Stomach (tissue), 8 donors: ENCODE measurements at regions not wholly inside any gene's neighbourhood (a gene's known extent, or its start where the extent isn't known, plus 50 kb on each side); places are given as distances from the start of the nearest gene placed in this dataset.
A peak's percentile ranks its signal among the peaks of the same experiment; 100 is the strongest.

Source experiments
- DNase-seq, 2 donors: peaks; one replicate each; pipeline versions ENCODE4 v3.0.0 to v3.0.0-alpha.2; 2013 to 2019
- H3K27ac ChIP-seq, 5 donors: fragments of 200-600 bp in 4 of 5; sonication (generic) in 4 of 5; one replicate each; pipeline ENCODE4 v1.5.1; 2013 to 2019; ENCODE audit warnings: mild to moderate bottlenecking in 1 of 5, moderate library complexity in 1 of 5
- H3K27me3 ChIP-seq, 3 donors: fragments of 200-600 bp; sonication (generic); one replicate each; pipeline ENCODE4 v1.5.1; 2017 to 2019; ENCODE audit warnings: mixed run types in 1 of 3
- H3K36me3 ChIP-seq, 4 donors: fragments of 200-600 bp; sonication (generic); 1 replicate in 3 of 4; 2 replicates in 1 of 4; pipeline ENCODE4 v1.5.1; 2016 to 2019
- H3K4me1 ChIP-seq, 4 donors: fragments of 200-600 bp; sonication (generic); one replicate each; pipeline ENCODE4 v1.5.1; 2016 to 2019
- H3K4me3 ChIP-seq, 4 donors: fragments of 200-600 bp; sonication (generic) in 3 of 4; one replicate each; pipeline ENCODE4 v1.5.1; 2016 to 2019; ENCODE audit warnings: mild to moderate bottlenecking in 1 of 4
- H3K9me3 ChIP-seq, 4 donors: fragments of 200-600 bp; sonication (generic); one replicate each; pipeline ENCODE4 v1.5.1; 2016 to 2019
- EP300 ChIP-seq: sonication (generic); formaldehyde crosslinking; IDR thresholded peaks from one replicate; pipeline ENCODE4 v1.6.1; 2017; ENCODE audit warnings: antibody characterized with exemption
- POLR2A ChIP-seq, 4 donors: fragments of 450-650 bp; IDR thresholded peaks; one replicate each; pipeline ENCODE4 v1.6.1; 2016; ENCODE audit warnings: antibody characterized with exemption in 4 of 4, control low read depth in 2 of 4, mild to moderate bottlenecking in 1 of 4, moderate library complexity in 1 of 4
- POLR2AphosphoS5 ChIP-seq, 3 donors: sonication (generic); formaldehyde crosslinking; IDR thresholded peaks; one replicate each; pipeline ENCODE4 v1.6.1; 2016; ENCODE audit warnings: antibody characterized with exemption in 3 of 3
- WGBS, 5 donors: extraction: QIAGEN DNeasy Blood & Tissue Kit in 3 of 5; methylation state at CpG; one replicate each; pipeline versions ENCODE4 v1.1.5 to v1.1.7; 2013 to 2018; 5-methylcytosine and 5-hydroxymethylcytosine counted together
- intact Hi-C: fragments of 100-400 bp; cut with DNase I; formaldehyde crosslinking; loops from one replicate; pipeline ENCODE4 v1.15.1; 2023; ENCODE audit warnings: low total_unique reads
- TF ChIP-seq, protein P1 (sequence below), 7 experiments: fragments of 450-650 bp in 4 of 7; fragments of 200-600 bp in 3 of 7; sonication (generic) in 3 of 7; IDR thresholded peaks; one replicate each; pipeline ENCODE4 v1.5.1; 2016 to 2019; ENCODE audit warnings: antibody characterized with exemption in 7 of 7, control low read depth in 2 of 7, mild to moderate bottlenecking in 1 of 7
- donor health status: healthy with polysubstance abuse.
- donor health status: Bipolar disorder and iron deficiency.
- donor health status: healthy.

- Histone ChIP-seq H3K36me3 (no peaks in the 10 kb centered on the region), H3K27me3 (no peaks in the 10 kb centered on the region), H3K4me1 (peaks cover 0 to 10% (median 4%) of the 10 kb centered on the region in 4 donors), H3K27ac (no peak overlapping the region), H3K4me3 (no peak overlapping the region), H3K9me3 (peaks cover 0 to 12% (median 0%) of the 10 kb centered on the region in 4 donors)
- WGBS, 5 donors: 47 to 78% (median 59%) methylated on average over 2 of the region's 2 CpGs
- intact Hi-C loops: no loop called here
- DNase-seq: no peak
- TF ChIP-seq POLR2A (IDR thresholded peaks at IDR 0.05) (no peak), EP300 (no peak), POLR2AphosphoS5 (IDR thresholded peaks at IDR 0.05) (no peak)
- TF ChIP-seq, protein P1, sequence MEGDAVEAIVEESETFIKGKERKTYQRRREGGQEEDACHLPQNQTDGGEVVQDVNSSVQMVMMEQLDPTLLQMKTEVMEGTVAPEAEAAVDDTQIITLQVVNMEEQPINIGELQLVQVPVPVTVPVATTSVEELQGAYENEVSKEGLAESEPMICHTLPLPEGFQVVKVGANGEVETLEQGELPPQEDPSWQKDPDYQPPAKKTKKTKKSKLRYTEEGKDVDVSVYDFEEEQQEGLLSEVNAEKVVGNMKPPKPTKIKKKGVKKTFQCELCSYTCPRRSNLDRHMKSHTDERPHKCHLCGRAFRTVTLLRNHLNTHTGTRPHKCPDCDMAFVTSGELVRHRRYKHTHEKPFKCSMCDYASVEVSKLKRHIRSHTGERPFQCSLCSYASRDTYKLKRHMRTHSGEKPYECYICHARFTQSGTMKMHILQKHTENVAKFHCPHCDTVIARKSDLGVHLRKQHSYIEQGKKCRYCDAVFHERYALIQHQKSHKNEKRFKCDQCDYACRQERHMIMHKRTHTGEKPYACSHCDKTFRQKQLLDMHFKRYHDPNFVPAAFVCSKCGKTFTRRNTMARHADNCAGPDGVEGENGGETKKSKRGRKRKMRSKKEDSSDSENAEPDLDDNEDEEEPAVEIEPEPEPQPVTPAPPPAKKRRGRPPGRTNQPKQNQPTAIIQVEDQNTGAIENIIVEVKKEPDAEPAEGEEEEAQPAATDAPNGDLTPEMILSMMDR (IDR thresholded peaks at IDR 0.05): no peak
These were observed 439.8 kb downstream of the SH3GL2 start for GRCh38 chr9:18018661-18019060.

- no peak for TF ChIP-seq POLR2AphosphoS5 (IDR thresholded peaks at IDR 0.05)
- TF ChIP-seq POLR2A (IDR thresholded peaks at IDR 0.05): no peak
- TF ChIP-seq, protein P1 (IDR thresholded peaks at IDR 0.05): no peak
- TF ChIP-seq EP300: no peak
- Histone ChIP-seq H3K27me3 (no peaks in the 10 kb centered on the region), H3K4me3 (no peak overlapping the region), H3K27ac (no peak overlapping the region), H3K9me3 (peaks cover 0 to 12% (median 0%) of the 10 kb centered on the region in 4 donors), H3K36me3 (no peaks in the 10 kb centered on the region), H3K4me1 (peaks cover 0 to 10% (median 4%) of the 10 kb centered on the region in 4 donors)
- intact Hi-C loops: no loop called here
- 70 to 81% (median 80%) methylated on average over 6 of the region's 6 CpGs for WGBS, 5 donors
- DNase-seq: peak in 1 of 2 donors; percentile 23
These were observed 441.4 kb downstream of the SH3GL2 start for GRCh38 chr9:18020121-18020745.

GRCh38 chr9:18022642-18023041 lies 443.8 kb downstream of the SH3GL2 start:
- TF ChIP-seq EP300 (no peak), POLR2A (IDR thresholded peaks at IDR 0.05) (no peak), POLR2AphosphoS5 (IDR thresholded peaks at IDR 0.05) (no peak)
- TF ChIP-seq, protein P1 (IDR thresholded peaks at IDR 0.05): no peak
- Histone ChIP-seq H3K27ac (no peak overlapping the region), H3K4me3 (no peak overlapping the region), H3K4me1 (peaks cover 0 to 10% (median 4%) of the 10 kb centered on the region in 4 donors), H3K27me3 (no peaks in the 10 kb centered on the region), H3K36me3 (no peaks in the 10 kb centered on the region), H3K9me3 (peaks cover 0 to 11% (median 0%) of the 10 kb centered on the region in 4 donors)
- 28 to 63% (median 56%) methylated on average over 2 of the region's 2 CpGs for WGBS, 5 donors
- no peak for DNase-seq
- intact Hi-C loops: no loop called here

- Histone ChIP-seq H3K27me3 (no peaks in the 10 kb centered on the region), H3K4me3 (no peak overlapping the region), H3K9me3 (peaks cover 0 to 4% (median 0%) of the 10 kb centered on the region in 4 donors), H3K27ac (no peak overlapping the region), H3K4me1 (peaks cover 0 to 10% (median 4%) of the 10 kb centered on the region in 4 donors), H3K36me3 (no peaks in the 10 kb centered on the region)
- 73 to 90% (median 85%) methylated on average over 3 of the region's 3 CpGs for WGBS, 5 donors
- intact Hi-C loops: no loop called here
- no peak for DNase-seq
- TF ChIP-seq, protein P1 (IDR thresholded peaks at IDR 0.05): no peak
- TF ChIP-seq POLR2AphosphoS5 (IDR thresholded peaks at IDR 0.05) (no peak), POLR2A (IDR thresholded peaks at IDR 0.05) (no peak), EP300 (no peak)
These were observed 444.5 kb downstream of the SH3GL2 start for GRCh38 chr9:18023332-18023731.
